ENCODE measurements at regions not wholly inside any gene's neighbourhood (a gene's known extent, or its start where the extent isn't known, plus 50 kb on each side); places are given as distances from the start of the nearest gene placed in this dataset.

DNA sequence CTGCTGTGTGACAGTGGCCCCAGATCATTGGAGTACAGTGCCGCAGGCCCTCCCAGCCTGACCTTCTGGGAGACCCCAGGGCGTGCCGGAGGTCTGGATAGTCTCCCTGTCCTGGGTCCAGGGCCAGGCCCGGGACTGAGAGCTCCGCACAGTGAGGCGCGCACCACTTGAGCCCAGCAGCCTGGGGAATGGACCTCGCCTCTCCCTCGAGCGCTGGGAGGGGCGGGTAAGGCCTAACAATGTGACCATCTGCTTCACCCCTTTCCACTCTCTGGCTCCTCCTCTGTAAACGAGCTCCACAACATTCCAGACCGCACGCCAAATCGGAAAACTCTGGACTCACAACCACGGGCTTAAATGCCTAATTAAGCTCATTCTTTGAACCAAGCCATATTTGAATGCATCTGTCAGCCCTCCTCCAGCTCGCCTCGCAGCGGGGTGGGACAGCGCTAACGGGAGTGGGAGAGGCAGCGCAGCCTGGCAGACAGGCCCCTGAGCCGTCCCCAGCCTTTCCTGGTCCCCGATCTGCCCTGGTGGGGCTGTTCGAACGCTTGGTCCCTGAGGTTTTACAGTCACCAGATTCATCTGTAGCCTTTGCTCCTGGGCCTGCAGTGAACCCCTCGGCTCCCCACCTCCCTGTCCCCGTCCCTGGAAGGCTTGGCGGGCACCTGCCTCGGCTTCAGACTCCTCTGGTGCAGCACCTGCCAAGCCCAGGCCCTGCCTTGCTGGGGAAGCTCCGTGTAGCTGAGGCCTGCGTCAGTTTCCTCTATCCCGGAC, 120.7 kb upstream of the VSTM2B start:
- H3K4me3 ChIP-seq (ENCODE audit: low read depth, low read length), result no peak overlapping the region
- no peak for DNase-seq (ENCODE audit: low read depth)
- TF ChIP-seq, protein P1, sequence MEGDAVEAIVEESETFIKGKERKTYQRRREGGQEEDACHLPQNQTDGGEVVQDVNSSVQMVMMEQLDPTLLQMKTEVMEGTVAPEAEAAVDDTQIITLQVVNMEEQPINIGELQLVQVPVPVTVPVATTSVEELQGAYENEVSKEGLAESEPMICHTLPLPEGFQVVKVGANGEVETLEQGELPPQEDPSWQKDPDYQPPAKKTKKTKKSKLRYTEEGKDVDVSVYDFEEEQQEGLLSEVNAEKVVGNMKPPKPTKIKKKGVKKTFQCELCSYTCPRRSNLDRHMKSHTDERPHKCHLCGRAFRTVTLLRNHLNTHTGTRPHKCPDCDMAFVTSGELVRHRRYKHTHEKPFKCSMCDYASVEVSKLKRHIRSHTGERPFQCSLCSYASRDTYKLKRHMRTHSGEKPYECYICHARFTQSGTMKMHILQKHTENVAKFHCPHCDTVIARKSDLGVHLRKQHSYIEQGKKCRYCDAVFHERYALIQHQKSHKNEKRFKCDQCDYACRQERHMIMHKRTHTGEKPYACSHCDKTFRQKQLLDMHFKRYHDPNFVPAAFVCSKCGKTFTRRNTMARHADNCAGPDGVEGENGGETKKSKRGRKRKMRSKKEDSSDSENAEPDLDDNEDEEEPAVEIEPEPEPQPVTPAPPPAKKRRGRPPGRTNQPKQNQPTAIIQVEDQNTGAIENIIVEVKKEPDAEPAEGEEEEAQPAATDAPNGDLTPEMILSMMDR (conservative IDR thresholded peaks at IDR 0.05; ENCODE audit: low read depth, low read length), result no peak

DNA sequence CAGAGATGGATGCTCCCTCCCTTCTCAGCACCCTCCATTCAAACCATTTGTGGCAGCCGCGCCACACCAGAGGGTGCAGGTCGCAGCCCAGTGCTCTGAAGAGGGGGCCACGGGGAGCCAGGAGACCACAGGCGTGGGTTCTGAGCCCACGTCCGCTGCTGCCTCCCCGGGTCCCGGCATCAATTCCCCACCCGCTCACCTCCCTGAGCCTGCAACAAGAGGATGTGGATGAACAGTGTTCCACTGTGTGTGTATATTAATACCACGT, 120.1 kb upstream of the VSTM2B start:
- DNase-seq (ENCODE audit: low read depth), result no peak
- H3K4me3 ChIP-seq (ENCODE audit: low read depth, low read length), result no peak overlapping the region
- TF ChIP-seq, protein P1 (conservative IDR thresholded peaks at IDR 0.05; ENCODE audit: low read depth, low read length), result no peak

DNA sequence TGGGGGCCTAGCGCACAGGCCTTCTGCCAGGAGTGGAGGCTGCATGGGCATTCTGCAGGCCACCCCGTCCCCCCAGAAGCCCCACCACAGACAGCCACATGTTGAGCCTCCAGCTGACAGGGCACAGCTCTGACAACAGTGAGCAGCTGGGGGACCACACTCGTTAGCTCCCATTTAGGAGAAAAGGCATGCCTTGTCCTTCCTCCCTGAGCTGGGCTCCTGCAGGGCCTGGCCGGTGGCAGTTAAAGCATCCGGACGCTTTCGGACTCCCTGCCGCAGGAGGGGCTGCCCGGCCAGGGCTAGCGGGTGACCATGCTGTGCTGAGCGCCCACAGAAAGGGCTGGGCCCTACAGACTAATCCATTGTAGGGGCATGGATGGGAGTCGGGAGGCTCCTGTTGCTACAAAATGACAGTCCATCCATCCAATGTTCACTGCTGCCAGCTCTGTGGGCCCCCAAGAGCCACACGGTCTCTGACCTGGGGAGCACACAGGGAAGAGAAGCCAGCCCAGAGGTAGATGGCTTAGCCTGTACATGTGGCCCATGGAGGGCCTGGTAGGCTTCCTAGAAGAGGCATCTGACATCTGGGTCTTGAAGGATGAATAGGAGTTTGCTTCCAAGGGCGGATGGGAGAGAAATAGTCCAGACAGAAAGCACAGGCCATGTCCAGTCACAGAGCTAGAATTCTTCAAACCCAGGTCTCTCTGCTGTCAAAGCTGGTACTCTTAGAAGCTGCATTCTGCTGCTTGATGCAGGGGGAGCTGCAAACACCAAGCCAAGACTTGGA, 116.5 kb upstream of the VSTM2B start:
- no peak overlapping the region for H3K4me3 ChIP-seq (ENCODE audit: low read depth, low read length)
- TF ChIP-seq, protein P1 (conservative IDR thresholded peaks at IDR 0.05; ENCODE audit: low read depth, low read length), result no peak
- no peak for DNase-seq (ENCODE audit: low read depth)

DNA sequence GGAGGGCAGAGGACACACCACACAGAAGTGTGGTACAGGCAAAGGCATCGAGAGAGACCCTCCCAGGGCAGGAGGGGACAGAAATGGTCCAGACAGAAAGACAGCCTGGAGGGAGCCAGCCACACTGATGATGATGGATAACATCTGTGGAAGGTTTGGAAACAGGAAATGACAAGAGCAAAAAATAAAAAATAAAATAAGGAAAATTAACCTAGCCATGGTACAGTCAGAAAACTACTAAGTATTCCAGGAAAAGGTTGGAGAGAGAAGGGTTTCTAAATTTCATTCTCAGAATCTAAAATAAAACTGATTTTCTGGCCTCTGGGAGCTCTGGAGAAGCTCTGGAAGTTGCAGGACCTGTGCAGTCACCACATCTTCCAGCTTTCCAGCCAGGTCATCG, 115.2 kb upstream of the VSTM2B start:
- DNase-seq (ENCODE audit: low read depth), result no peak
- no peak overlapping the region for H3K4me3 ChIP-seq (ENCODE audit: low read depth, low read length)
- TF ChIP-seq, protein P1 (conservative IDR thresholded peaks at IDR 0.05; ENCODE audit: low read depth, low read length), result no peak

DNA sequence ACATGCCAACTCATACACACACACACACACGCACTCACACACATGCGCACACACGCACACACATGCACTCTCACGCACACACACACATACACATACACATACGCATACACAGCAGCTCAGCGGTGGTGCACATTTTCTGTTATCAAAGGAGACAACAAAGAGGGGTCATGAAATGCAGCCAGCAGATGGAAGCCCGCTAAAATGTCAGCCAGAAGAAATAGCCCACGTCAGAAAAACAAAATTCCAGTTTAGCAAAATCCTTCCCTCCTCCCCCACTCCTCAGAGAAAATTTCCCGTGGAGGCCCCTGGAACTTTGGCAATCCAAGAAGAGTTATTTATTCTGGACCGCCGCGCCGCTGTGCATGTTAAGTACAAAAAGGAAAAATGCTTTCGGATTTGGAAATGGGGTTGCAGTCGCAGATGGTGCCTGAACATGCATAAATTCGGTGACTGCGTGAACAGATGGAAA, 114.6 kb upstream of the VSTM2B start:
- no peak for DNase-seq (ENCODE audit: low read depth)
- TF ChIP-seq, protein P1 (conservative IDR thresholded peaks at IDR 0.05; ENCODE audit: low read depth, low read length), result no peak
- H3K4me3 ChIP-seq (ENCODE audit: low read depth, low read length), result no peak overlapping the region

DNA sequence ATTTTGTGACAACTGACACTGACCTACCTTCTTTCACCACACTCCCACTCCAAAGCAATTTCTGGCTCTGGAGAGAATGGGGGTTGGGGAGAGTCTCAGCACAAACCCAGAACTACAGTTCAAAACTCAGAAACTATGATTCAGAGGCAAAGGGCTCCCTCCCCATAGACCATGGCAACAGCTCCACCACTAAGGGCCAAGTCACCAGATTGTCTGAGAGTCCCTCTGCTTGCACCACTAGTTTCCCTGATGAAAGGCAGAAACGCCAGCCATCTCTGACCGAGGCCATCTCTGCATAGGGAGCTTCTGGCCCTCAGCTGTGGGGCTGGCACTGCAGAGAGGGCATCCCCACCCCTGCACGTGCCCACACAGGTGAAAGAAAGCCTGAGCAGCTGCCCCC, 112.4 kb upstream of the VSTM2B start:
- no peak overlapping the region for H3K4me3 ChIP-seq (ENCODE audit: low read depth, low read length)
- DNase-seq (ENCODE audit: low read depth), result no peak
- TF ChIP-seq, protein P1 (conservative IDR thresholded peaks at IDR 0.05; ENCODE audit: low read depth, low read length), result no peak
